K562 (cell line): ENCODE measurements at regions not wholly inside any gene's neighbourhood (a gene's known extent, or its start where the extent isn't known, plus 50 kb on each side); places are given as distances from the start of the nearest gene placed in this dataset.

Experiments used
- EWSR1 ChIP-seq: fragments of 450-650 bp; IDR thresholded peaks from 2 replicates; pipeline ENCODE4 v1.6.1; 2018; ENCODE audit warnings: borderline replicate concordance, mild to moderate bottlenecking, low read depth, moderate library complexity; ENCODE audit not compliant: partially characterized antibody
- HIVEP1 ChIP-seq: fragments of 250-450 bp; sonication (Bioruptor Pico); IDR thresholded peaks from 2 replicates; pipeline ENCODE4 v1.4.0; 2020; ENCODE audit warnings: mild to moderate bottlenecking
- HOXB6 ChIP-seq: fragments of 250-450 bp; sonication (Bioruptor Pico); IDR thresholded peaks from 2 replicates; pipeline ENCODE4 v1.5.1; 2022; ENCODE audit warnings: mild to moderate bottlenecking, borderline replicate concordance
- JUND ChIP-seq, 2 experiments: IDR thresholded peaks; 2 replicates in 1 of 2; 3 replicates in 1 of 2; pipeline ENCODE4 v1.6.1; 2011; ENCODE audit warnings: borderline replicate concordance in 2 of 2, low read depth in 2 of 2, low read length in 2 of 2, improper control_type of control experiment in 1 of 2, missing biosample characterization in 1 of 2, missing genetic modification characterization in 1 of 2, missing genetic modification reagents in 1 of 2
- MCM2 ChIP-seq: fragments of 450-650 bp; IDR thresholded peaks from 2 replicates; pipeline ENCODE4 v1.6.1; 2017; ENCODE audit warnings: low read depth, mild to moderate bottlenecking
- NR2F6 ChIP-seq: fragments of 450-650 bp; formaldehyde crosslinking; IDR thresholded peaks from 2 replicates; pipeline ENCODE4 v1.4.0; 2020; ENCODE audit warnings: mild to moderate bottlenecking
- NR3C1 ChIP-seq: sonication (generic); formaldehyde crosslinking; IDR thresholded peaks from 2 replicates; pipeline ENCODE4 v1.8.1; 2022; ENCODE audit warnings: missing genetic modification reagents
- PHF21A ChIP-seq: fragments of 450-650 bp; IDR thresholded peaks from 2 replicates; pipeline ENCODE4 v1.6.1; 2017; ENCODE audit warnings: low read depth, borderline replicate concordance
- PRPF4 ChIP-seq: fragments of 200-400 bp; formaldehyde crosslinking; IDR thresholded peaks from one replicate; pipeline ENCODE4 v1.6.1; 2017; ENCODE audit warnings: low read length, low read depth, mild to moderate bottlenecking; ENCODE audit not compliant: insufficient read depth, poor library complexity, severe bottlenecking
- RCOR1 ChIP-seq, 2 experiments: IDR thresholded peaks; 2 replicates each; pipeline ENCODE4 v1.6.1; 2012; ENCODE audit warnings: low read depth in 2 of 2, low read length in 2 of 2, borderline replicate concordance in 1 of 2, improper control_type of control experiment in 1 of 2
- SIN3A ChIP-seq, 2 experiments: fragments of 150-350 bp in 1 of 2; IDR thresholded peaks; 2 replicates each; pipeline ENCODE4 v1.6.1; 2011 to 2016; ENCODE audit warnings: borderline replicate concordance in 2 of 2, low read depth in 2 of 2, low read length in 2 of 2, mild to moderate bottlenecking in 2 of 2, moderate library complexity in 2 of 2; ENCODE audit not compliant: control insufficient read depth in 1 of 2
- SMAD3 ChIP-seq: fragments of 450-650 bp; formaldehyde crosslinking; conservative IDR thresholded peaks from 2 replicates; pipeline ENCODE4 v1.4.0; 2020; ENCODE audit warnings: mild to moderate bottlenecking
- TEAD2 ChIP-seq: fragments of 450-650 bp; IDR thresholded peaks from 2 replicates; pipeline ENCODE4 v1.6.1; 2016; ENCODE audit warnings: missing genetic modification characterization, control low read depth, missing compliant biosample characterization
- XRCC3 ChIP-seq: fragments of 450-650 bp; IDR thresholded peaks from 2 replicates; pipeline ENCODE4 v1.6.1; 2017; ENCODE audit warnings: mild to moderate bottlenecking, moderate library complexity
- ZNF12 ChIP-seq: sonication (generic); formaldehyde crosslinking; IDR thresholded peaks from 2 replicates; pipeline ENCODE4 v1.4.0; 2020; ENCODE audit warnings: mild to moderate bottlenecking, missing genetic modification reagents
- ZNF431 ChIP-seq: sonication (generic); formaldehyde crosslinking; IDR thresholded peaks from 2 replicates; pipeline ENCODE4 v1.8.0; 2022; ENCODE audit warnings: mild to moderate bottlenecking, missing genetic modification reagents
- ZNF830 ChIP-seq: fragments of 250-450 bp; sonication (Bioruptor Pico); IDR thresholded peaks from 2 replicates; pipeline ENCODE4 v1.5.0; 2021; ENCODE audit warnings: mild to moderate bottlenecking
- TF ChIP-seq, protein P1 (sequence below): sonication (generic); formaldehyde crosslinking; IDR thresholded peaks from 2 replicates; pipeline ENCODE4 v1.8.0; 2022; ENCODE audit warnings: missing genetic modification reagents, mild to moderate bottlenecking, borderline replicate concordance
- TF ChIP-seq, protein P2 (sequence below): fragments of 450-650 bp; IDR thresholded peaks from 2 replicates; pipeline ENCODE4 v1.6.1; 2014; ENCODE audit warnings: low read depth, mild to moderate bottlenecking, moderate library complexity, borderline replicate concordance
- TF ChIP-seq, protein P3 (sequence below): sonication (generic); formaldehyde crosslinking; IDR thresholded peaks from 2 replicates; pipeline ENCODE4 v1.8.1; 2022; ENCODE audit warnings: missing genetic modification reagents
- TF ChIP-seq, protein P4 (sequence below): fragments of 250-450 bp; sonication (Bioruptor Pico); IDR thresholded peaks from 2 replicates; pipeline ENCODE4 v1.5.0; 2021
- TF ChIP-seq, protein P5 (sequence below): fragments of 450-650 bp; IDR thresholded peaks from 2 replicates; pipeline ENCODE4 v1.6.1; 2018; ENCODE audit warnings: mild to moderate bottlenecking, low read depth; ENCODE audit not compliant: partially characterized antibody

DNA sequence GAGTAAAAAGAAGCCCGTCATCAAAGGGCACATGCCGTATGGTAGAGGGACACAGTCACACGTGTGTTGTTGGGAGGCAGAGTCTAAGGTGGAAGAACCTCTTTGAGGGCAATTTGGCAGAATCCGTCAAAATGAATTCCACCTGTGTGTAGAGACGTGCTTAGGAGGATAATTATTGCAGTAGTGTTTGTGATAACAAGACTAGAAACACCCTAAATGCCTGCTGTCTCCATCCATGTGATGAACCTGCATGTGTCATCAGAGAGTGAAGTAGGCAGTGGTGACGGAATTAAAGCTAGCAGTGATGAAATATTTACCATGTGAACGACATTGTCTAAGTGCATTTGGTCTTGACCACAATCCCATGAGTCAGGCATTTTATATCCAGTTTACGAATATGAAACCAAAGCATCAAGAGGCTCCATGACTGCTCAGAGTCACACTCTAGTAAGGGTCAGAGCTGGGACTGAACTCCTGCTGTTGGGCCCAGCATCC, 61.3 kb upstream of the ADORA2B start (continued):
- TF ChIP-seq RCOR1 (IDR thresholded peaks at IDR 0.05; ENCODE audit: borderline replicate concordance in 1 of 2, low read depth in 2 of 2, low read length in 2 of 2) (no peak), ZNF830 (CRISPR knock-in tag) (no peak), MCM2 (no peak), PHF21A (no peak), TEAD2 (tag) (no peak), NR2F6 (no peak), JUND (IDR thresholded peaks at IDR 0.05; ENCODE audit: borderline replicate concordance, low read depth, low read length) (peak; percentile 32; the same call in 1 of the 2 replicates), JUND (tag; IDR thresholded peaks at IDR 0.05; ENCODE audit: borderline replicate concordance, low read depth, low read length) (no peak), ZNF431 (CRISPR knock-in tag) (no peak), SMAD3 (CRISPR knock-in tag) (no peak), HIVEP1 (CRISPR knock-in tag) (no peak), NR3C1 (CRISPR knock-in tag) (no peak), HOXB6 (CRISPR knock-in tag) (no peak), PRPF4 (no peak), XRCC3 (no peak), SIN3A (IDR thresholded peaks at IDR 0.05; ENCODE audit: borderline replicate concordance in 2 of 2, control insufficient read depth in 1 of 2, low read depth in 2 of 2, low read length in 2 of 2) (no peak), ZNF12 (no peak), EWSR1 (no peak)
- TF ChIP-seq, protein P1, sequence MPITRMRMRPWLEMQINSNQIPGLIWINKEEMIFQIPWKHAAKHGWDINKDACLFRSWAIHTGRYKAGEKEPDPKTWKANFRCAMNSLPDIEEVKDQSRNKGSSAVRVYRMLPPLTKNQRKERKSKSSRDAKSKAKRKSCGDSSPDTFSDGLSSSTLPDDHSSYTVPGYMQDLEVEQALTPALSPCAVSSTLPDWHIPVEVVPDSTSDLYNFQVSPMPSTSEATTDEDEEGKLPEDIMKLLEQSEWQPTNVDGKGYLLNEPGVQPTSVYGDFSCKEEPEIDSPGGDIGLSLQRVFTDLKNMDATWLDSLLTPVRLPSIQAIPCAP (CRISPR knock-in tag), result no peak
- TF ChIP-seq, protein P2, sequence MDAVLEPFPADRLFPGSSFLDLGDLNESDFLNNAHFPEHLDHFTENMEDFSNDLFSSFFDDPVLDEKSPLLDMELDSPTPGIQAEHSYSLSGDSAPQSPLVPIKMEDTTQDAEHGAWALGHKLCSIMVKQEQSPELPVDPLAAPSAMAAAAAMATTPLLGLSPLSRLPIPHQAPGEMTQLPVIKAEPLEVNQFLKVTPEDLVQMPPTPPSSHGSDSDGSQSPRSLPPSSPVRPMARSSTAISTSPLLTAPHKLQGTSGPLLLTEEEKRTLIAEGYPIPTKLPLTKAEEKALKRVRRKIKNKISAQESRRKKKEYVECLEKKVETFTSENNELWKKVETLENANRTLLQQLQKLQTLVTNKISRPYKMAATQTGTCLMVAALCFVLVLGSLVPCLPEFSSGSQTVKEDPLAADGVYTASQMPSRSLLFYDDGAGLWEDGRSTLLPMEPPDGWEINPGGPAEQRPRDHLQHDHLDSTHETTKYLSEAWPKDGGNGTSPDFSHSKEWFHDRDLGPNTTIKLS, result no peak
- TF ChIP-seq, protein P3, sequence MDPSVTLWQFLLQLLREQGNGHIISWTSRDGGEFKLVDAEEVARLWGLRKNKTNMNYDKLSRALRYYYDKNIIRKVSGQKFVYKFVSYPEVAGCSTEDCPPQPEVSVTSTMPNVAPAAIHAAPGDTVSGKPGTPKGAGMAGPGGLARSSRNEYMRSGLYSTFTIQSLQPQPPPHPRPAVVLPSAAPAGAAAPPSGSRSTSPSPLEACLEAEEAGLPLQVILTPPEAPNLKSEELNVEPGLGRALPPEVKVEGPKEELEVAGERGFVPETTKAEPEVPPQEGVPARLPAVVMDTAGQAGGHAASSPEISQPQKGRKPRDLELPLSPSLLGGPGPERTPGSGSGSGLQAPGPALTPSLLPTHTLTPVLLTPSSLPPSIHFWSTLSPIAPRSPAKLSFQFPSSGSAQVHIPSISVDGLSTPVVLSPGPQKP, result no peak
- TF ChIP-seq, protein P4, sequence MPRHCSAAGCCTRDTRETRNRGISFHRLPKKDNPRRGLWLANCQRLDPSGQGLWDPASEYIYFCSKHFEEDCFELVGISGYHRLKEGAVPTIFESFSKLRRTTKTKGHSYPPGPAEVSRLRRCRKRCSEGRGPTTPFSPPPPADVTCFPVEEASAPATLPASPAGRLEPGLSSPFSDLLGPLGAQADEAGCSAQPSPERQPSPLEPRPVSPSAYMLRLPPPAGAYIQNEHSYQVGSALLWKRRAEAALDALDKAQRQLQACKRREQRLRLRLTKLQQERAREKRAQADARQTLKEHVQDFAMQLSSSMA, result no peak
- TF ChIP-seq, protein P5, sequence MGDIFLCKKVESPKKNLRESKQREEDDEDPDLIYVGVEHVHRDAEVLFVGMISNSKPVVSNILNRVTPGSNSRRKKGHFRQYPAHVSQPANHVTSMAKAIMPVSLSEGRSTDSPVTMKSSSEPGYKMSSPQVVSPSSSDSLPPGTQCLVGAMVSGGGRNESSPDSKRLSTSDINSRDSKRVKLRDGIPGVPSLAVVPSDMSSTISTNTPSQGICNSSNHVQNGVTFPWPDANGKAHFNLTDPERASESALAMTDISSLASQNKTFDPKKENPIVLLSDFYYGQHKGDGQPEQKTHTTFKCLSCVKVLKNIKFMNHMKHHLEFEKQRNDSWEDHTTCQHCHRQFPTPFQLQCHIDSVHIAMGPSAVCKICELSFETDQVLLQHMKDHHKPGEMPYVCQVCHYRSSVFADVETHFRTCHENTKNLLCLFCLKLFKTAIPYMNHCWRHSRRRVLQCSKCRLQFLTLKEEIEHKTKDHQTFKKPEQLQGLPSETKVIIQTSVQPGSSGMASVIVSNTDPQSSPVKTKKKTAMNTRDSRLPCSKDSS, result no peak
